Effector CD8-positive, alpha-beta T cell (primary cell): ENCODE measurements at regions not wholly inside any gene's neighbourhood (a gene's known extent, or its start where the extent isn't known, plus 50 kb on each side); places are given as distances from the start of the nearest gene placed in this dataset.
A peak's percentile ranks its signal among the peaks of the same experiment; 100 is the strongest.
"Not testable (repeated sequence)": the region's sequence is repeated elsewhere in the genome, so short reads cannot be mapped to it uniquely, and the experiment has no call there.

ENCODE experiments used
- DNase-seq: peaks from one replicate; lab custom pipeline; 2025; lab: John Stamatoyannopoulos, UW

GRCh38 chr5:160479220-160479619, 57.6 kb downstream of the PTTG1 start:
- DNase-seq = no peak

DNA sequence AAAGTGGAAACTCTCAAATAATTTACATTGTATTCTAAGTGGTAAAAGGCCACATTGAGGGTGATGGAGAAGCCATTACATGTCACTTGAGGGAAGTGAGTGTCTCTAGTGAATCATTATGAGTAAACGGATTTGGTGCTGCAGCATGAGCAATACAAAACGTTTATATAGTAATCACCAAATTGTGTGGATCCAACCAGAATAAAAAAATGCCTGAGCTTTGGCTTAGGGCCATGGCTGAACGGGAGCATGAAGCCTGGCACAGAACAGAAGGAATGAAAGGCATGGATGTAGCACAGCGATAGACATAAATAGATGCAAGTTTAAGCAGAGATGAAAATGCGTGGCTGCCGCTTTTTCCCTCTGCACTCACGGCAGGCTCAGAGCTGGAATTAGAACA, 58.3 kb downstream of the PTTG1 start:
- DNase-seq = no peak

- no peak for DNase-seq
Measured at GRCh38 chr5:160480652-160481051, 59.0 kb downstream of the PTTG1 start.

DNA sequence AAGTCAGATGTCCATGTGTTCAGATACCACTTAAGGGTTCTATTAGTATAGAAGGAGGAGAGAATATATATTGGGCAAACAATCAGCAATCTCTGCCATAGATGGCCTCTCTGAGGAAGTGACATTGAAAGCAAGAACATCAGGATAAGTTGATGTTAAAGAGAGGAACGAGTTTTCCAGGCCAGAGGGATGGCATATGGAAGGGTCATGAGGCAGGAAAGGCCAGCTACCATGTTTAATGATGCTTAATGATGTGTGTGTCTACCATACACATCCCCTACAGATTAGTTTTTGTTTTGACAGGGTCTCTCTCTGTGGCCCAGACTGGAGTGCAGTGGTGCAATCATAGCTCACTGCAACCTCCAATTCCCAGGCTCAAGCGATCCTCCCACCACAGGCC, 63.0 kb downstream of the PTTG1 start:
- DNase-seq = no peak

- DNase-seq = no peak
Measured at GRCh38 chr5:160485364-160485969, 63.8 kb downstream of the PTTG1 start.

DNA sequence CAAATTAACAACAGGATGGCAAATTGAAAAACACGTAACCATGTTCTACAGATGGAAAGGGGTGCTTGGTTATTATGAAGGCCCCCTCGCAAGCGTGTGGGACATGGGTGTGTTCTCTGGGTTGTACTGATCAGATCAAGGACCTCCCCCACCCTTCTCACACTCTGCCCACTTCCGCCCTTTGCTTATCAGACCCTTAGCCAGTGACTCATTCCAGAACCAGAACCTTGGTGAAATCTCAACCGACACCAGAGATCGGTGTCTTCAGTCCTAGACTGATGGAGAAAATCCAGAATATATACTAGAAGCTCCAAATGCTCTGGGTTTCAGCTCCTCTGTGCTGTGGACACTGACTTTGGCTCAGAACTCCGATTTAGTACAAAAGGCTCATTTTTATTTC, 64.9 kb downstream of the PTTG1 start:
- no peak for DNase-seq

DNA sequence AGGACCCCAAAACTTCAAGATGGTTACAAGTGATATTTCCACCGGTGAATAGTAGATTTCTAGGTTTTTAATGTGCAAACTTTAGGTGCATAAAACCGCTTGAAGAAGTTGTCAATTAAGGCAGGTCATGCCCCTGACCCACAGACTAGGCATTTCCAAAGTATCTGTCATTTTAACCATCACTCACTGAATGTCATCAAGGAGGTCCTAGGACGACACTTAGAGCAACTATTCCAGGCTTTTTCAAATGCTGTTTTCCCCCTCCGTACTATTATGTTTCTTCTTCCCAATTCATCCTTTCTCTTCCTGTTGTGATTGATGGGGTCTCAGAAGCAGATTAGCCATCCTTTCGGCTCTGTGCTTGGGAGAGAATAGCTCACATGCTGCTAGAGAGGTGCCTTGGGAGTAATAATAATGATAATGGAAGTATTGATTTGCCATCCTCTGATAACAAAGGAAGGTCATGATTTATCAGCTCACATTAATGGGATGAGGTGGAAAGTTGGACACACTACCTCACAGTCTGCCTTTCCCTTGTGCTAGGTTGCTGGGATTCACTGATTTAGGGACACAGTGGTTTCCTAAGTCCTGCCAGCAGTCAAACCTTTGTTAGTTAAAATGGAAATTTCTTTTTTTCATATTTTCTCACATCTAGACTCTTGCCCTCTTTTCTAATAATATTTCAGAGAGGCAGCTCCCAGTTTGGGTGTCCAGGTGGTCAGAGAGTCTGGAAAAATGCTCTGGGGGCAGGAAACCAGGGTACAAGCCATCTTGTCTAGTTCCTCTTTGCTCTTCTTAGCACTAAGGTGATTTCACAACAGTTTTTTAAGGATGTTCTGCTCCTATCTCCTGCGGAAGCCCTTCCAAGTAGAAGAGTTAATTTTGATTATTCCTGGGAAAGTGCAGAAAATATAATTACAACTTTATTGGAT, 67.0 kb downstream of the PTTG1 start:
- DNase-seq = no peak

- no peak for DNase-seq
Measured at GRCh38 chr5:160491438-160491837, 69.8 kb downstream of the PTTG1 start.

DNA sequence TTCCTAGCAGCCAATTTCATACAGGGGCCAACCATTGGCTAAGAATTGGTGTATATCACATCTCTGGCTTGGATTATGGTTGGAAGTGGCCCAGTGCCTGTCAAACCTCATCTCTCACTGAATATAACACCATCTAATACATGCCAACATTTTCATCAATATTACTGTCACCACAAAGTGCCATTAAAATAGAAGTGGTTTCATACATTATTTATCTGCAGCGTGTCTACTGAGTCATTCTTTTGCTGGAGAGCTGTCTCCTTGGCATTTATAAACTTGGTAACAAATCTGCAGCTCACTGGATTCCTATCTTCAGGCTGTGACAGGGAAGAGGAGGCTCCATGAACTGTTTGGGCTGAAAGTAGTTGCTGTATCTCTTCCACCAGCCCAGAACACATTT, 70.9 kb downstream of the PTTG1 start:
- no peak for DNase-seq

DNA sequence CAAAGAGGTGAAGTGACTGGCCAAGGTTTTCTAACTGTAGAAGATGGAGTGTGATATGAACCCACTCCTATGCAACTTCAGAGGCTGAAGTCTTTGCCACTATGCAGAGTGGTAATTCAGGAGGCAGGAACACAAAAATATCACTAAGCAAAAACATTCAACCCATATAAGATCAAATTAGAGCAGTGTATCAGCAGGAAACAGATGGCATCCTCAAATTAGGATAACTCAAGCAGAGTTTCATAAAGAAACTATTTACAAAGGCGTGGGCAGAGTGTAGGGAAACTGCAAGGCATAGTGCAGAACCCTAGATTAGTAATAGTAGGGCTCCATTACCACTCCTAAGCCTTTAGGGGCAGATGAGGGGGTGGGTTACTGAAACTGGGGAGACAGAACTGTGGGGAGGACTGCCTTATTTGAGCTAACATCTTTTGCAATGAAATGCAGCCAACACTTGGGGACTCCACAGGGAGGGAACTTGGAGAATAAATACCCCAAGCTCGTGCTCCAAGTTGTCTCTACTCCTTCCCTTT, 72.2 kb downstream of the PTTG1 start:
- no peak for DNase-seq

GRCh38 chr5:160494451-160494850, 72.8 kb downstream of the PTTG1 start:
- no peak for DNase-seq

DNA sequence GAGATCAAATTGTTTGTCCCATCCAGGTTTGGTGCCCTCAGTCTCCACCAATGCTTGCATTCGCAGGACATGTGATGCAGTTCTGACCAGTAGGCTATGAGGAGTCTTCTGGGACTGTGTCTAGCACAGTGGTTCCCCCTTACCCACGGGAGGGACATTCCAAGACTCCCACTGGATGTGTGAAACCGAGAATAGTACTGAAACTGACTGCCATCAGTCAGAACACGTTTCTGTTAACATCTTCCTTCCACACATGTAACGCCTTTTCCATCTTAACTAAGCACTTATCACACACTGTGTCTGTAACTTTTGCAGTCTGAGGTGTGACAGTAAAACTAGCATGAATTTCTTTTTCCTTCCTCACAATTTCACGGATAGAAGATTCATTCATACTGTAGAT, 74.7 kb downstream of the PTTG1 start:
- no peak for DNase-seq

GRCh38 chr5:160496784-160497183, 75.1 kb downstream of the PTTG1 start:
- no peak for DNase-seq

DNA sequence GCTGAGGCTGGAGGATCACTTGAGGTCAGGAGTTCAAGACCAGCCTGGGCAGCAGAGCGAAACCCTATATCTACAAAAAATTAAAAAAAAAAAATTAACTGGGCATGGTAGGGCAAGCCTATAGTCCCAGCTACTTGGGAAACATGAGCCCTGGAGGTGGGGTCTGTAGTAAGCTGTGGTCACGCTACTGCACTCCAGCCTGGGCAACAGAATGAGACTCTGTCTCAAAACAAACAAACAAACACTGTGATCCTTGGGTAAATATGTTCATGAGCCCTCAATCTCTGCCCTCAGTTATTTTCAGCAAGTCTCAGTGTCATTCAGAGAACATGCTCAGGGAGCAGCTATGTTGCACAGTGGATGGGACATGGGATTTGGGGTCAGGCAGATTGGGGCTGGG, 76.2 kb downstream of the PTTG1 start:
- DNase-seq = no peak

- not testable (repeated sequence) for DNase-seq
Measured at GRCh38 chr5:160498441-160499043, 76.9 kb downstream of the PTTG1 start.

- DNase-seq = no peak
Measured at GRCh38 chr5:160500786-160501779, 79.4 kb downstream of the PTTG1 start.

DNA sequence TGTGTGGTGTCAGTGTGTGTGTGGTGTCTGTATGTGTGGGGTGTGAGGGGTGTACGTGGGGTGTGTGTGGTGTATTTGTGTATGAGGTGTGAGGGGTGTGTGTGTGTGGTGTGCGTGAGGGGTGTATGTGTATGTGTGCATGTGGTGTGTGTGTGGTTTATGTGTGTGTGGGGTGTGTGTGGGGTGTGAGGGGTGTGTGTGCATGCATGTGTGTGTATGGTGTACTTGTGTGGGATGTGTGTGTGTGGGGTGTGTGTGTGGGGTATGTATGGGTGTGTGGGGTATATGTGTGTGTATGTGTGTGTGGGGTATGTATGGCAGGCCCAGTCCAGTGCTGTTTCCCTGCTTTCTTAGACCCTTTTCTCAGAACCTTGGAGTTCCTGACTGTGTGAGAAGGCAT, 83.3 kb downstream of the PTTG1 start:
- no peak for DNase-seq

DNA sequence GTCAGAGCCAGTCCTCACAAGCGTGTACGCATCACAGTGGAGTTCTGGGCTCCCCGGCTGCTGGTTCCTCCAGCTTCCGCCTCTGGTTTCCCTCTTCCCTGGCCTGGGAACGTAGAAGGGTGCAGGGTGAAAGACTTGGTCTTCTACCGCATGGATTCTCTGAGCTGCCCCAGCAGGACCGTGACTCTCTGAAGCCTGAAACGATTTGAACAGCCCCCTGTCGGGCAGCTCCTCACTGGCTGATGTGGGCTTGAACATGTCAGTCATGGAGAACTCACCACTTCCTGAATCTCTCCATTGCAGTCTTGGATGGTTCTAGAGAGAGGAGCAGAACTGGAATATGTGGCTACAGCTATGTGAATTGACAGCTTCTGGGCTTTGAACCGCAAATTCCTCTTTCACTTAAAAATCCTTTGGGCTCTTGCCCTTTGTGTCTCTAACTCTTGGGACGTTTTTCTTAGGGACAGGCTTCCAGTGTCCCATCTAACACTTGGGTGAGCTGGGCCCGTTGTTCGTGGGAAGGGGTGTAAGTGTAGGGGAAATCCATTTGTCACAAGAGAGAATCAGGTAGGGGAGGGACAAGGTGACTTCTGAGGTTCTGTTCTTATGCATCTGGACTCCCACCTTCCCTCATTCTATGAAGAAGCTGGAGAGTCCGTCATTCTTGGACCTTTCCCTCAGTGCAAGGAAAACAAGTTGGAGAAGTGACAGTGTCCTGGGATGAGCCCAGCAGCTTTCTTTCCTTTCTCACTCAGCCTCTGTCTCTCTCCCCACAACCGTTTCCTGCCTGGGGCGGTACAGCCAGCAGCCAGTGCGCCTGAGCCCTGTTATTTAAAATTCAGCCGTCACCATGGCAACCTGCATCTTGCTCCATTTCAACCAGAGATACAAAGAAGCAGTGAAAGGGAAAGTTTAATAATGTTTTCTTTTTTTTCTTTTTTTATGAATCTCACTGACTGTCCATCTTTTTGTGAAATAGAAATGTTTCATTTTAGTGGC, 84.7 kb downstream of the PTTG1 start:
- DNase-seq = peak; percentile 30

DNA sequence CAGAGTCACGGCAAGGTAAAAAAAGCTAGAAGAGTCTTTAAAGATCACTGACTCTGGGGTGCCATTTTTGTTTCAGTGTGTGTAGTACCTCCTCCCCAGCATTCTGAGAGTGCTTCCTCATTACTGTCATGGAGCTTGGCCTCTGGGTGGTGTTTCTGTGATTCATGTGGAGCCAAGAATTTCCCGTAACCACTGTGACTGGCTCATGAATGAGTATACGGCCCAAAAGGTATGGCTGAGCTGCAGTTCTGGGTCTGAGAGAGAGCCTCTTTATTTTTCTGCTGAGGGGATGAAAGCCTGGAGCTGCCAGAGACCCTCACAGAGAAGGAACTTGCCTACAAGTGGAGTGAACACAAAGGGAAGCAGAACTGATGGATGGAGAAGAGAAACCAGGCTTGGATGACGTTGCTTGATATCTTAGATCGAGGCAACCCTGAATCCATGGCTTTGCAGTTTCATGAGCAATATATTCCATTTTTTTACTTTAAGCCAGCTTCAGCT, 85.6 kb downstream of the PTTG1 start:
- no peak for DNase-seq

- DNase-seq = peak; percentile 6
Measured at GRCh38 chr5:160508780-160509361, 87.2 kb downstream of the PTTG1 start.
